ENCODE measurements at regions not wholly inside any gene's neighbourhood (a gene's known extent, or its start where the extent isn't known, plus 50 kb on each side); places are given as distances from the start of the nearest gene placed in this dataset.
"Not testable (repeated sequence)": the region's sequence is repeated elsewhere in the genome, so short reads cannot be mapped to it uniquely, and the experiment has no call there.

- DNase-seq (ENCODE audit: low read depth), result no peak
These were observed 330.5 kb upstream of the AADAT start for GRCh38 chr4:170420255-170420693.

GRCh38 chr4:170414961-170415360 is 325.2 kb upstream of the AADAT start:
- DNase-seq (ENCODE audit: low read depth), result no peak

GRCh38 chr4:170414360-170414759 is 324.6 kb upstream of the AADAT start:
- DNase-seq (ENCODE audit: low read depth), result no peak

- DNase-seq (ENCODE audit: low read depth), result no peak
These were observed 324.2 kb upstream of the AADAT start for GRCh38 chr4:170413951-170414350.

GRCh38 chr4:170400361-170400760 is 310.6 kb upstream of the AADAT start:
- DNase-seq (ENCODE audit: low read depth), result no peak

GRCh38 chr4:170399581-170400293 is 310.0 kb upstream of the AADAT start:
- DNase-seq (ENCODE audit: low read depth), result no peak

GRCh38 chr4:170398218-170398617 is 308.5 kb upstream of the AADAT start:
- DNase-seq (ENCODE audit: low read depth), result no peak

- no peak for DNase-seq (ENCODE audit: low read depth)
These were observed 306.0 kb upstream of the AADAT start for GRCh38 chr4:170395773-170396172.

GRCh38 chr4:170391066-170391740 is 301.4 kb upstream of the AADAT start:
- DNase-seq (ENCODE audit: low read depth), result no peak

GRCh38 chr4:170389411-170389810 is 299.7 kb upstream of the AADAT start:
- no peak for DNase-seq (ENCODE audit: low read depth)

GRCh38 chr4:170388255-170388654 is 298.5 kb upstream of the AADAT start:
- DNase-seq (ENCODE audit: low read depth), result no peak

GRCh38 chr4:170386971-170387370 is 297.2 kb upstream of the AADAT start:
- no peak for DNase-seq (ENCODE audit: low read depth)

GRCh38 chr4:170386511-170386910 is 296.8 kb upstream of the AADAT start:
- DNase-seq (ENCODE audit: low read depth), result no peak

GRCh38 chr4:170374770-170375169 is 285.0 kb upstream of the AADAT start:
- DNase-seq (ENCODE audit: low read depth), result no peak

- no peak for DNase-seq (ENCODE audit: low read depth)
These were observed 259.2 kb upstream of the AADAT start for GRCh38 chr4:170348945-170349344.

GRCh38 chr4:170347191-170347590 is 257.4 kb upstream of the AADAT start:
- not testable (repeated sequence) for DNase-seq (ENCODE audit: low read depth)

- no peak for DNase-seq (ENCODE audit: low read depth)
These were observed 249.8 kb upstream of the AADAT start for GRCh38 chr4:170339522-170339921.

GRCh38 chr4:170336238-170336775 is 246.6 kb upstream of the AADAT start:
- DNase-seq (ENCODE audit: low read depth), result no peak

GRCh38 chr4:170325599-170325998 is 235.8 kb upstream of the AADAT start:
- no peak for DNase-seq (ENCODE audit: low read depth)

GRCh38 chr4:170323623-170324022 is 233.9 kb upstream of the AADAT start:
- DNase-seq (ENCODE audit: low read depth), result no peak

- no peak for DNase-seq (ENCODE audit: low read depth)
These were observed 217.4 kb upstream of the AADAT start for GRCh38 chr4:170307182-170307581.

- DNase-seq (ENCODE audit: low read depth), result no peak
These were observed 216.5 kb upstream of the AADAT start for GRCh38 chr4:170306208-170306607.

GRCh38 chr4:170305627-170306026 is 215.9 kb upstream of the AADAT start:
- DNase-seq (ENCODE audit: low read depth), result no peak
